ENCODE measurements at regions not wholly inside any gene's neighbourhood (a gene's known extent, or its start where the extent isn't known, plus 50 kb on each side); places are given as distances from the start of the nearest gene placed in this dataset.
A peak's percentile ranks its signal among the peaks of the same experiment; 100 is the strongest.

DNA sequence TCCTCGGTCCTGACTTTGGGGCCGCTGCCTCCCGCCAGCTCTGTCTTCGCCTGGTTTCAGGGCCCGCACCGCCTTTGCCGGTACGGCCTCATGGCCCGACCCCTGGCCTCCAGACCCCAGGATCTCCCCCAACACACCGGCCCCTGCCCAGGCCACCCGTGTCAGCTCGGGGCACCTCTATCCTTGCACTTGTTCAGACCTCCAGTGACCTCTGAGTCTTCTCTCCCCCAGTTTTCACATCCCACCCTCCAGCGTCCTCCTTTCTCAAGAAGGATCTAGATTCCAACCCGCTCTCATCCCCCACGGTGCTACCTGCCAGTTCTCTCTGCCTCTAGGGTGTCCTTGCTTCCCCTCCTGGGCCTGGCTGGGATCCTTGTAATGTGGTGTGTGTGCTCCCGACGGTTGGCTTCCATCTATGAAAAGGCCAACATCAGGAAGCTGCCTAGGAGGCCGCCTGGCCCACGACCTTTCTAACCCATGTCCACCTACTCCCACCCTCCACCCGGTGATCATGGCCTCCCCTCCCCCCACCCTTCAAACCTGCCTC, 61.1 kb downstream of the SPATA31C2 start:
- DNase-seq = no peak

DNA sequence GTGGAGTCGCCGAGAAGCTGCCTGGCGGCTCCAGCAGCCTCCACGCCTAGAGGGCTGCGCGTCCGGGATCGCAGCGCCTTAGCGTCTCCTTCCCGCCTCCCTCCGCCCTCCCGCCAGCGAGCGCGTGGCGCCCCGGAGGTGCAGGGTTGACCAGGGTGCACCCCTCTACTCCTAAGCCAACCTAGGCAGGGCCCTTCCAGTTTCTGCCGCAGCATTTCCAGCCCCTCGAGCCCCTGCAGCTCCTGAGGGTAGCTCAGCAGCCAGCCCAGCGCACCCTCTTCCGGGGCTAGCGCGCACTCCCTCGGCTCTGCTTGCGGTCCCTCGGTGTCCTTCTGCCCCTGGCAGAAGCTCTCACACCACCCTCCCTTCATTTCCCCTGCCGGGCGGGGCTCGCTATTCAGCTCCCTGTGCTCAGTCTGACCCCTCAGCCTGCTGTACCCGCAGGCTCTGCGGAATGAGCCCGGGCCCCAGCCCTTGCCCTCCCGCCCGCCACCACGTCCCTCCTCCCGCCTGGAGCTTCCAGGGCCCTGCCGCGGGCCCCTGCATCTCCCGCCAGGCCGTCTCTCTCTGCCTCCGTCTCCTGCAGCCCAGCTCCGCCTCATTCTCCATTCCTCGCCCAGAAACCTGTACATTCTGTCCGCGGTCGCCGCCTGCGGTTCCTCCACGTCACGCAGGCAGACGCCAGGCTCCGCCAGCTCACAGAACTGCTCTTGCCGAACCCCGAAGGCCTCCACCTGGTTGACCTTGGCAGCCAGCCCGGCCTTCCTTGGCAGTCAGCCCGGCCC, 61.8 kb downstream of the SPATA31C2 start:
- DNase-seq = peak; percentile 18

DNA sequence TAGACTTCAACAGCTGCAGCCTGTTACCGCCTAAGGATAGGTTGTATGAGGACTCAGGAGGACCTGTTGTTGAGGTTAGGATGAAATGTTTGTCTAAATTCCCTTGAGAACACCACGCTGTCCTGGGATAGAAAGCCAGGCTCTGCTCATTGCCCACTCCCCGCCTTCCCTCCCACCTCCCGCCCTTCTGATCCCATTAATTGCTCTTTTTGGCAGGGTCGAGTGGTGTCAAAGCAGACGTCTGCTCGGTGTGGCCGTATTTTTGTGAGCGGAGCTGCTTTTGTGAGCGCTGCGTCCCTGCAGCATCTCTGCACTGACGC, 62.3 kb downstream of the SPATA31C2 start:
- no peak for DNase-seq

DNA sequence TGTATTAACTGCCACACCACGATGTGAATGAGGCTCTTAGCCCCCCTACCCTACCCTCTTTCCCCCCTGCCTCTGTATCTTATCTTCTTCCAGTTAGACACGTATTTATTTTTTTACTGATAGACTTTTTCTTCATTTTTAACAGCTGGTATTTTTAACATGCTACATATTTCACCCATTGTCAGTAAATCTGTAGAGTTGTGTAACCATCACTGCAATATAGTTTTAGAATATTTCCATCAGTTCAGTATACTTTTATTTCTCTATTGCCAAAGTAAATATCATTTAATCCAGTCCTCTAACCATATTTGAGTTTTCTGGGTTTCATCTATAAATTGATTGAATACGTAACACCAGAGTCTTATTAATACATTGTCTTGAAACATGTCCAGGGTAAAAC, 62.8 kb downstream of the SPATA31C2 start:
- DNase-seq = no peak

DNA sequence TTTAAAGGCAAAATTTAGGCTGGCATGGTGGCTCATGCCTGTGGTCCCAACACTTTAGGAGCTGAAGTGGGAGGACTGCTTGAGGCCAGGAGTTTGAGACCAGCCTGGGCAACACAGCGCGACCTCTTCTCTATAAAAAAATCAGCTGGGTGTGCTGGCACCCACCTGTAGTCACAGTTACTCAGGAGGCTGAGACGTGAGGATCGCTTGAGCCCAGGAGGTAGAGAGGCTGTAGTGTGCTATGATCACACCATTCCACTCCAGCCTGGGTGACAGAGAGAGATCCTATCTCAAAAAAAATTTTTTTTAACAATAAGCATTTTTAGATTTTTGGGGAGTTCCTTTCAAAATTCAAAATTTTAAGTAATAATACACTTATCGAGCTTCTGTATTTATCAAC, 63.3 kb downstream of the SPATA31C2 start:
- no peak for DNase-seq

DNA sequence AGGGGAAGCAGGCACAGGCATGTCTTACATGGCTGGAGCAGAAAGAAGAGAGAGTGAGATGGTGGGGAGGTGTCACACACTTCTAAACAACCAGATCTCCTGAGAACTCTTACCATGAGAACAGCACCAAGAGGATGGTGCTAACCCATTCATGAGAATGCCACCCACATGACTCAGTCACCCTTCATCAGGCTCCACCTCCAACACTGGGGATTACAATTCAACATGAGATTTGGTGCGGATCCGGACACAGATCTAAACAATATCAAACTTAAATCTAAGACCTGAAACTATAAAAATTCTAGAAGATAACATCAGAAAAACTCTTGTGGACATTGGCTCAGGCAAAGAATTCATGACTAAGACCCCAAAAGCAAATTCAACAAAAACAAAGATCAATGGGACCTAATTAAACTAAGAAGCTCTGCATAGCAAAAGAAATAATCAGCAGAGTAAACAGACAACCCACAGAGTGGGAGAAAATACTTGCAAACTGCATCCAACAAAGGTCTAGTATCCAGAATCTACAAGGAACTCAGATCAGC, 65.4 kb downstream of the SPATA31C2 start:
- DNase-seq = no peak

DNA sequence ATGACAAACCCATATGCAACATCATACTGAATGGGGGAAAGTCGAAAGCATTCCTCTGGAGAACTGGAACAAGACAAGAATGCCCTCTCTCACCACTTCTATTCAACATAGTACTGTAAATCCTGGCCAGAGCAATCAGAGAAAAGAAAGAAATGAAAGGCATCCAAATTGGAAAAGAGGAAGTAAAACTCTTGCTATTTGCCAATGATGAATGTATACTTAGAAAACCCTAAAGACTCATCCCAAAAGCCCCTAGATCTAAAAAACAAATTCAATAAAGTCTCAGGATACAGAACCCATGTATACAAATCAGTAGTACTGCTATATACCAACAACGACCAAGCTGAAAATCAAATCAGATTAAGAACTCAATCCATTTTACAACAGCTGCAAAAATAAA, 66.9 kb downstream of the SPATA31C2 start:
- DNase-seq = no peak

DNA sequence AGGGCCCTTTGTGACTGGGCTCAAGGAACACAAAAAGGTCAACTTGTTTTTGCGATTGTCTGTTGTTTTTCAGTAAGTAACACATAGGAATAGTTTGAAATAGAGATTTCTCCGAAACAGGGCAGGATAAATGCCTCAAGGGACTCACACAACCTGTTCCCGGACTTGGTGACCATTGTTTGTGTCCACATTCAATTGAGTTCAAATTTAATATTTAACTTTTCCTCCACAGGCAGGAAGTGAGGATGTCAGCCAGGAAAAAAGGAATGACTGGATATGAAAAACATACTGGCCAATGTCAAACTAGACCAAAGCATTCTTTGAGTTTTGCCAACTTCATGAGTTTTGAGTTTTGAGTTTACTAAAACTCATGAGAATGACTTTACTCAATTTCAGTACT, 72.7 kb downstream of the SPATA31C2 start:
- no peak for DNase-seq

DNA sequence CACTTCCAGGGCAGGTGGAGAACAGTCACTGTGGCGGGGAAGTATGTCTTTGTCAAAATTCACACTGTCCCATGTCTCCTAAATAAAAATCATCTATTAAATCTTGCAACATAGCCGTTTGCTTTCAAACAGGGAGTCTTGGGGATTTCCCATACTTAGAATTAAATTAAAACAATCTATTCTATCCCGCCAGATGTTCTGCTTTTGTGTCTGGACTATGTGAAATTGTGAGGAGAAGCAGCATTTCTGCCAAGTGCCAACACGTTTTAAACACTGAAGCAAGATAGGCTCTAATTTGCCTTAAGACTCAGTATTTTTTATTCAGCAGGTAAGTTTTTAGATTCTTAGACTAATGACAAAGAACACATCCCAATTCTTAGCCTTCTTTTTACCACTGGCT, 73.7 kb downstream of the SPATA31C2 start:
- DNase-seq = no peak

DNA sequence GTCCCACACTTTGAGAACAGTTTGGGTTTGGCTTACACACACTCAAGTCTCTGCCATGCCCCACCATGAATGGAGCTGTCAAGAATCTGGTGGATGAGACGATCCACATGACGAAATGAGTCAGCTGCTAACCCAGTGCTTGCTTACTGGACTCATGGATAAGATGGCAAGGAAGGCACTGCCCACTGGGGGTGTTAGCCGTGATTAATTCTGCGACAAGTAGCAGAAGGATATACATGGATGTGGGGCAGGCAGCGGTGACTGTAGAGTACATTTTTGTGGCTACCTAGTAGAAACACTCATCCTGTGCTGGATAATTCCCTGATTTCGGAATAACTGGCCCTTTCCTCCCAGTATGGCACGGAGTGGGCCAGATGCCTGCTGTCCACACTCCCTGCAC, 77.5 kb downstream of the SPATA31C2 start:
- no peak for DNase-seq

DNA sequence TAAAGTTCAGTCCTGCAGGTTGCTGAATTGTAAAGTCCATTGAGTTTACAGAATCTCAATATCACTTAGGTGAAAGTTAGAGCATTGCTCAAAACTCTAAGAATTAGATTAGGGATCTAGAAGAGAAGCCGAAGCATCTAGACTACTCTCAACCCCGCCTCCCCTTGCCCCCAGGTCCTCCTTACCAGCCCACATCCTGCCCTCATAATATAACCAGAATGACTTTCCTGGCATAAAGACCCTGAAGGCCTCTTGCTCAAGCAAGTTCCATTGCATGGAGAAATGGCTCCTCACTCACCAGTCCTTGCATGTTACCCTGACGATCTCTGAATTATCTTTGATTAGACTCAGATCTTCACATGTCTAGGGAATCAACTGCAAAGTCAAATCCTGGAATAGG, 78.8 kb downstream of the SPATA31C2 start:
- DNase-seq = no peak

DNA sequence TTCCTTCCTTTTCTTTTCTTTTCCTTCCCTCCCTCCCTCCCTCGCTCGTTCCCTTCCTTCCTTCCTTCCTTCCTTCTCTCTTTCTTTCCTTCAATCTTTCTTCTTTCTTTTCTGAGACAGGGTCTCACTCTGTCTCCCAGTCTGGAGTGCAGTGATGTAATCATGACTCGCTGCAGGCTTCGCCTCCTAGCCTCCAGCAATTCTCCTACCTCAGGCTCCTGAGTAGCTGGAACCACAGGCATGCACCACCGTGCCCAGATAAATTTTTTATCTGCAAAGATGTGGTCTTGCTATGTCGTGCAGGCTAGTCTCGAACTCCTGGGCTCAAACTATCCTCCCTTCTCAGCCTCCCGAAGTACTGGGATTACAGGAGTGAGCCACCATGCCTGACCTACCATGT, 81.4 kb downstream of the SPATA31C2 start:
- DNase-seq = no peak

DNA sequence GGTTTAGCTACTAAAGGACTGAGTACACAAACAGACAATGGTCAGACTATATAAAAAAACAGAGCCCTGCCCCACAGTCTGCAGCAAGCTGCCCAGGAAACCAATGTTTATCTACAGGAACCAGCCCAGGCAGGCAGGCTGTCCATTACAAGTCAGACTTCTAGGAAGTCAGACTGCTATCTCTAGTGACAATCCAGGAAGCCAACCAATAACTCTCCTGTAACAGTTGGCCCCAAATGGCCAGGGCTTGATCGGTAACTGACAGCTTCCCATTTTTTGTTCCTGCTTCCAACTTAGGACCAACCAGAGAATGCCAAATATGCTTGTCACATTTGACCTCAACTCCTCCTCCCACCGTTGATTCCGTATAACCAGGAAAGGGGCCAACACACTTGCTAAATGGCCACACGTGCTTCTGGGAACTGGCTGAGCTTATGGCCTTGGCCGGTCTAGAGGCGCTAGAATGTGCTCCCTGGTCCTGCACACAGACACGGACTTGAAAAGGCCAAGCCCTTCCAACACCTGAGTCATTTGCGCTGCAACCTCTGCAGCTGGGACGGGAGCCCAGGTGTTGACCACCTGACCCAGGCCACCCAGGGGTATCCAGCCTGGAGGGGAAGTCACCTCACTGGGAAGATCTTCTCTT, 79.6 kb upstream of the CDK20 start:
- DNase-seq = no peak

DNA sequence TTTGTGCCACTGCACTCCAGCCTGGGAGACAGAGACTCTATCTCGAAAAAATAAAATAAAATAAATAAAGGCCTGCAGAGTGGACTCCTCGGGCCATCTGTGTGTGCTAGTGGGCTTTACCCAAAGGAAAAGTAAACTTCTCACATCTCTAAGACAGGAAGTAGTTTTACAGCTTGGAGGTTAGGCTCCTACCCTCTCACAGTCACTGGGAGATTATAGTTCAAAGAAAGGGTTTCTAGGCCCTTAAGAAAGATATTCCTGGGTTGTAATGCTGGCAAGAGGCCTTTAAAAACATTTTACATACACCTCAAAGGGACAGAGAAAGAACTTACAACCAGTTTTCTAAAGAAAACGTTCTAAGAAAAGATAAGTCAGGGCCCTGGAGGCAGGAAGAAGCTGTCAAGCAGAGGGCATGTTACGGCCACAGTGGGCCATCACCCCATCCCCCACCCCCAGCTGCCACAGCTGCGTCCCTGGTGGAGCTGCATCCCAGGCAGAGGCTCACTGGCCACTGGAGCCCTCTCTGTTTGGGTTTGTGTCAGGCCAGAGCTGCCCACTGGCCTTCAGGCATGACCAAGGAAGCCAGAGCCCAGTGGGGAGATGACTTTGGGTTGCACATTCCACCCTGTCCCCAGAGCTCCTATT, 78.1 kb upstream of the CDK20 start:
- no peak for DNase-seq

DNA sequence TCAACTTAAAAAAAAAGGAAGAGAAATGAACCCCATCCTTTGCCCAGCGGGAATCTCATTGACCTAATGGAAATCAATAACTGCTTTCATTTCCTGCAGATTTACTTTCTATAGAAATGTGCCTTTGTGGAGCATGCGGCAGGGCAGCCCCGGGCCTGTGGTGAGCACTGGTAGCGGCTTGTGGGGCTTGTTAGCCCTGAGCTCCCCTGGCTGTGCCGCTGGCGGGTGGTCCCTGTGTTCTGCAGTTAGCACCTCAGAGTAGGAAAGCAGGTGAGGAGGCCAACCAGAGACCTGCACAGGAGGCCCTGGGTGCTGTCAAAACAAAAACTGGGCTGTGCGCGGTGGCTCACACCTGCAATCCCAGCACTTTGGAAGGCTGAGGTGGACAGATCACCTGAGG, 76.8 kb upstream of the CDK20 start:
- DNase-seq = no peak

DNA sequence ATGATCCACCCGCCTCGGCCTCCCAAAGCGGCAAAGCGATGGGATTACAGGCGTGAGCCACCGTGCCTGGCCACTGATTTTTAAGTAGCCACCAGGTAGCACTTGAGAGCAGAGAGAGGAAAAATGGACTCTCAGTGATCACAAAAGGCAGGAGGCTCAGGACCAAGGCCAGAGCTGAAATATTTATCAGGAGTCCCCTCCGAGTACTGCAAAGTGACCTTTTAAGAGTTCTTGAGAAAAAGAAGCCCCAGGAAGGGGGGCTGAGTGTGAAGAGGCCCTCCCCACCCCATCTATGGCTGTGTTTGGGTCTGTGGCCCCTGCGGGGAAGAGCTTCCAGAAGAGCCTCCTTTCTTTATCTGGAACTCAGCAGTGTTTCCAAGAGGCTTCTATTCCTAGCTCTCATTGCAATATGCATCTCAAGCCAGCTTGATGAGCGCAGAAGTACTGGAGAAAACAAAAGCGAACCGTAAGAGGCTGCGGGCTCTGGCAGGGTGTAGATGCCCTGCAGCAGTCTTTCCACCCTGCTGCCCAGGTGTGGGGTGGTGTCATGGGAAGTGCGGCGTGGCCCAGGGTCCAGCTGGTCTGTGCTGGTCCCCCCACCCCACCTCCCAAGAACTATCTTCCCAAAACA, 75.5 kb upstream of the CDK20 start:
- DNase-seq = no peak

DNA sequence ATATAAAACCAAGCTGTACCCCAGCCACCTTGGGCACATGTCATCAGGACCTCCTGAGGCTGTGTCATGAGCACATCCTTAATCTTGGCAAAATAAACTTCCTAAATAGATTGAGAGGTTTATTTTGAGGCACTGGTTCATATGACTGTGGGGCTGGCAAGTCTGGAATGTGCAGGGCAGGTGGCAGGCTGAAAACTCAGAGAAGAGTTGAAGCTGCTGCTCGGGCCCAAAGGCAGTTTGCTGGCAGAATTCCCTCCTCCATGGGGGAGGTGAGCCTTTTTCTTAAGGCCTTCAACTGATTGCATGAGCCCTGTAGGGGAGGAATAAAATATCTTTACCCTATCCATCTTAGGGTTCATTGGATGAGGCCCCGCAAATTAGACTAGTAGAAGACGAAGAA, 72.2 kb upstream of the CDK20 start:
- no peak for DNase-seq

DNA sequence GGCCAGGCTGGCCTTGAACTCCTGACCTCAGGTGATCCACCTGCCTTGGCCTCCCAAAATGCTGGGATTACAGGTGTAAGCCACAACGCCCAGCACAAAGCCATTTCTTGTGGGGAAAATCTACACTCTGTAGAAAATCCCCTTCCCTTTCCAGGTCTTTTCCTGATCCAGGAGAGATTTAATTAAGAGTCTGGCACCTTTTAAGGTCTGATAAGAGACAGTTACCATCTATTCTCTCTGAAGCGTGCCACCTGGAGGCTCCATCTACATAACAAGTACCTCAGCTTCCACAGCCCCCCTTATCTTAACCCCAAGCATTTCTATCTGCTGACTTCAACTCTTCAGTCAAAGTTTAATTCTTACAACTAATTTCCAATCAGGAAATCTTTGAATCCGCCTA, 71.4 kb upstream of the CDK20 start:
- DNase-seq = no peak

DNA sequence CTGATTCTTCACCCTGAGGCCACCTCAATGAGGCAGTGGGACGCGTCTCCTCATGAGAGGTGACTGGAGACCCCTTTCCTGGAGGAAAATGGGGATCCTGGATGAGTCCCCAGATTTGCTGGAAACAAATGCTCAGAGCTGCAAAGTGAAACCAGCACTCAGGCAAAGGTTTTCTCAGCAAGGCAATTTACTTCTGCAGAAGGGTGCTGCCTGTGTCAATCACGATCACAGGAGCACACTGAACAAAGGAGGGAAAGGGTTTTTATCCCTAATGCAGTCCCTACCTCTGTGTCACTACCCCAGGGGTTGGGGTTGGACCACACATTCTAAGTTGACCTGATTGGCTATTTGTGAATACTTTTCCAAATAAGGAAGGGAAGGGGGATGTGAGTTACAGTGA, 69.9 kb upstream of the CDK20 start:
- no peak for DNase-seq

DNA sequence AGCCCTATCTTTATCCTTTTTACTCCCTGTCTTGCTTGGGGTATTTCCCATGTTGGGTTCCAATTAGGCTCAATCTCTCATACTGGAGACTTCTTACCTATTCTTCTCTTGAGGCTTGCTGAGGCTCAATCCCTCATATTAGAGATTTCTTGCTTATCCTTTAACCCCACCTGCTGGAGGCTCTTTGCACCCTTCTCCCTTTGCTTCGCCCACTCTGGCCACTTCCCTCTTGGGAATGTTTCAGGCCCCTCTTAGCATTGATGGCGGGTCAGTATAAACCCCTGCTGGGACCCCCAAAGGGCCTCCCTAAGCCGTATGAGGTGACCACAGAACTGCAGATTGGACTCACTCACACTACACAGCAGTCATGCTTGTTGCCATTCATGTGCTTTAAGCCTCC, 69.3 kb upstream of the CDK20 start:
- no peak for DNase-seq

DNA sequence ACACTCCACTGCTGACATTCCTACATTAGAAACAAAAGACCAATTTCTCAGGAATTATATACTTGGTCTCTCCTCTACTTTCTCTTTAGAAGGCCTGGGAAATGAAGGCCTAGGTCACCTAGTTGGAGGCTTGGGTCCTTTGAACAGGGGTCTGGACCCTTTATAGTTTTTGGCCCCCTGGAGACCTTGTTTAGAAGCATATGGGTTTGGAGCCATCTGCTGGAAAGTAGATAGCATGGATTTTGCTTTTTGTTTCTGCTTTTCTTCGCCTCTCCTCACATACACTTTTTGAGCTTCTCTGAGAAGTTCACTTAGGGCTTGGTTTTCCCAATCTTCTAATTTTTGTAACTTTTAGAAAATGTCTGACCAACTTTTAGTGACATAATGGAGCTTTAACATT, 67.1 kb upstream of the CDK20 start:
- no peak for DNase-seq

DNA sequence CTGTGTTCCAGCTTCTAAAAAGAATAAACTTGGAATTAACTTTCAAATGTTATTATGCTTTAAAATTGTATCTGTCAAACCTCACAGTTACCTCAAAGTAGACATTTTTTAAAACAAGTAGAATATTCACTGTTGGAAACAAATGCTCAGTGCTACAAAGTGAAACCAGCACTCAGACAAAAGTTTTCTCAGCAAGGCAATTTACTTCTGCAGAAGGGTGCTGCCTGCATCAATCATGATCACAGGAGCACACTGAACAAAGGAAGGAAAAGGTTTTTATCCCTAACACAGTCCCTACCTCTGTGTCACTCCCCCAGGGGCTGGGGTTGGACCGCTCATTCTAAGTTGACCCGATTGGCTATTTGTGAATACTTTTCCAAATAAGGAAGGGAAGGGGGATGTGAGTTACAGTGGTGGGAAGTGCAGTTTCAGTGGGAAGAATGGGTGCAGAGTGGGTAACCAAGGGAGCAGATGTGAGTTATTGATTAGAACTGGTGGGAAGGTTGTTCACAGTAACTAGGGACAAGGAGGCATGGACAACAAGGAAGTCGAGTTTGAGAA, 63.0 kb upstream of the CDK20 start:
- no peak for DNase-seq

DNA sequence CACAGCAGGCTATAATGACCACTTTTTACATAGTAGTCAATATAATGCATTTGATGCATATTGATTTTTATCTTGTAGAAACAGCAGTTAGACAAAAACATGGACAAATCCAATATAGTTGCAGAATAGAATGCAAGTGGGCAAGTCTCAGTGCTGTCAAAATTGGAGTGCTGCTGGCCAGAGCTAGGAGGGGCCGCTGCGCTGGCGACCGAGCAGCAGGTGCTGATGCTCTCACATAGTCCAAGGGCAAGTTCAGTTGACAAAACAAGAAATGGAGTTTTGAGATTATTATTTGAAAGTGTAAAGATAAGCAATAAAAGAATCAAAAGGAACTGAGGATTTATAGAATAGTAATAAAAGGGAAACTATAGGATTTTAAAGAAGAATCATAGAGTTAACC, 60.6 kb upstream of the CDK20 start:
- no peak for DNase-seq
